Natural killer cell (primary cell): ENCODE measurements at regions not wholly inside any gene's neighbourhood (a gene's known extent, or its start where the extent isn't known, plus 50 kb on each side); places are given as distances from the start of the nearest gene placed in this dataset.

Experiments
- ATAC-seq, 3 donors: fragments of 150-1000 bp in 2 of 3; fragments of 200-7000 bp in 1 of 3; cut with Tn5 transposase; 1 replicate in 1 of 3; 2 replicates in 2 of 3; pipeline ENCODE4 v1.10.0; 2021; ENCODE audit warnings: mild to moderate bottlenecking in 2 of 3, moderate library complexity in 2 of 3
- DNase-seq, 2 donors: peaks; one replicate each; pipeline versions ENCODE4 v3.0.0 to v3.0.0-alpha.2; 2013 to 2021; ENCODE audit warnings: mixed read lengths in 1 of 2
- H3K27ac ChIP-seq: one replicate; pipeline ENCODE4 v1.5.1; 2013; ENCODE audit warnings: mild to moderate bottlenecking, low read length
- H3K27me3 ChIP-seq: one replicate; pipeline ENCODE4 v1.6.1; 2013; ENCODE audit warnings: low read length; ENCODE audit not compliant: control insufficient read depth, insufficient read depth
- H3K36me3 ChIP-seq: one replicate; pipeline ENCODE4 v1.6.1; 2013; ENCODE audit warnings: low read length; ENCODE audit not compliant: control insufficient read depth, insufficient read depth
- H3K4me1 ChIP-seq: one replicate; pipeline ENCODE4 v1.6.1; 2013; ENCODE audit warnings: low read length; ENCODE audit not compliant: control insufficient read depth, insufficient read depth
- H3K4me3 ChIP-seq: one replicate; pipeline ENCODE4 v1.5.1; 2013; ENCODE audit warnings: low read length
- H3K9me3 ChIP-seq: one replicate; pipeline ENCODE4 v1.6.1; 2013; ENCODE audit warnings: low read length; ENCODE audit not compliant: control insufficient read depth, insufficient read depth
- H3K27ac Mint-ChIP-seq, 2 donors: one replicate each; pipeline ENCODE4 v1.8.0; 2022; ENCODE audit warnings: mild to moderate bottlenecking in 2 of 2, mixed read lengths in 2 of 2, moderate library complexity in 1 of 2
- H3K27me3 Mint-ChIP-seq, 2 donors: one replicate each; pipeline ENCODE4 v1.8.0; 2022; ENCODE audit warnings: low read depth in 2 of 2, mixed read lengths in 2 of 2
- H3K36me3 Mint-ChIP-seq: one replicate; pipeline ENCODE4 v1.8.0; 2022; ENCODE audit warnings: mixed read lengths
- H3K4me1 Mint-ChIP-seq, 2 donors: one replicate each; pipeline ENCODE4 v1.8.0; 2022; ENCODE audit warnings: mixed read lengths in 2 of 2
- H3K4me3 Mint-ChIP-seq: one replicate; pipeline ENCODE4 v1.8.0; 2022; ENCODE audit warnings: mild to moderate bottlenecking, moderate library complexity, mixed read lengths
- H3K9me3 Mint-ChIP-seq, 2 donors: one replicate each; pipeline ENCODE4 v1.8.0; 2022; ENCODE audit warnings: mixed read lengths in 2 of 2
- CTCF ChIP-seq: fragments of 200-600 bp; IDR thresholded peaks from one replicate; pipeline ENCODE4 v1.8.0; 2022; ENCODE audit warnings: antibody characterized with exemption
- WGBS: methylation state at CpG from one replicate; pipeline ENCODE4 v1.1.7; 2013; ENCODE audit warnings: missing lambda C conversion rate; ENCODE audit not compliant: insufficient coverage; 5-methylcytosine and 5-hydroxymethylcytosine counted together
- intact Hi-C: fragments of 100-400 bp; cut with micrococcal nuclease; formaldehyde crosslinking; loops from one replicate; pipeline ENCODE4 v1.14.2; 2022

- no peaks in the 10 kb centered on the region for H3K36me3 Mint-ChIP-seq
Observed at GRCh38 chr2:34103437-34103836, 504.3 kb upstream of the FAM98A start.

GRCh38 chr2:34102339-34102738, 503.2 kb upstream of the FAM98A start:
- no peaks in the 10 kb centered on the region for H3K9me3 ChIP-seq
- ATAC-seq (no peak), DNase-seq (no peak)
- Mint-ChIP-seq H3K27ac (no peak overlapping the region), H3K27me3 (no peaks in the 10 kb centered on the region), H3K36me3 (no peaks in the 10 kb centered on the region), H3K9me3 (no peaks in the 10 kb centered on the region), H3K4me3 (no peak overlapping the region), H3K4me1 (no peaks in the 10 kb centered on the region)
- H3K4me3 ChIP-seq: no peak overlapping the region
- no peaks in the 10 kb centered on the region for H3K4me1 ChIP-seq
- no peaks in the 10 kb centered on the region for H3K36me3 ChIP-seq
- no peak overlapping the region for H3K27ac ChIP-seq
- intact Hi-C loops: no loop called here
- no peak for TF ChIP-seq CTCF
- WGBS: 94% methylated on average over 2 of the region's 2 CpGs
- no peaks in the 10 kb centered on the region for H3K27me3 ChIP-seq

More at GRCh38 chr2:34103437-34103836, 504.3 kb upstream of the FAM98A start:
- no peak overlapping the region for H3K4me3 Mint-ChIP-seq
- ATAC-seq (no peak), DNase-seq (no peak)
- no peaks in the 10 kb centered on the region for H3K27me3 ChIP-seq
- H3K27me3 Mint-ChIP-seq: no peaks in the 10 kb centered on the region
- no peaks in the 10 kb centered on the region for H3K4me1 Mint-ChIP-seq
- no peak for TF ChIP-seq CTCF
- no peaks in the 10 kb centered on the region for H3K9me3 Mint-ChIP-seq
- H3K36me3 ChIP-seq: no peaks in the 10 kb centered on the region
- H3K27ac ChIP-seq: no peak overlapping the region
- H3K9me3 ChIP-seq: no peaks in the 10 kb centered on the region
- H3K4me3 ChIP-seq: no peak overlapping the region
- H3K27ac Mint-ChIP-seq: no peak overlapping the region
- intact Hi-C loops: no loop called here
- 68% methylated on average over 2 of the region's 2 CpGs for WGBS
- no peaks in the 10 kb centered on the region for H3K4me1 ChIP-seq

- no peak overlapping the region for H3K27ac Mint-ChIP-seq
- Histone ChIP-seq H3K4me3 (no peak overlapping the region), H3K9me3 (no peaks in the 10 kb centered on the region), H3K27me3 (no peaks in the 10 kb centered on the region), H3K27ac (no peak overlapping the region), H3K4me1 (no peaks in the 10 kb centered on the region), H3K36me3 (no peaks in the 10 kb centered on the region)
- intact Hi-C loops: no loop called here
- WGBS: 80% methylated on average over 2 of the region's 2 CpGs
- H3K9me3 Mint-ChIP-seq: no peaks in the 10 kb centered on the region
- no peak for TF ChIP-seq CTCF
- no peaks in the 10 kb centered on the region for H3K36me3 Mint-ChIP-seq
- no peaks in the 10 kb centered on the region for H3K27me3 Mint-ChIP-seq
- H3K4me3 Mint-ChIP-seq: no peak overlapping the region
- H3K4me1 Mint-ChIP-seq: no peaks in the 10 kb centered on the region
- ATAC-seq: no peak
- no peak for DNase-seq
Observed at GRCh38 chr2:34099377-34099776, 500.3 kb upstream of the FAM98A start.

- WGBS: 43% methylated on average over 2 of the region's 2 CpGs
- ATAC-seq: no peak
- no peaks in the 10 kb centered on the region for H3K9me3 Mint-ChIP-seq
- H3K27me3 ChIP-seq: no peaks in the 10 kb centered on the region
- intact Hi-C loops: no loop called here
- no peaks in the 10 kb centered on the region for H3K27me3 Mint-ChIP-seq
- no peak overlapping the region for H3K27ac Mint-ChIP-seq
- DNase-seq: no peak
- peaks cover 4 to 6% of the 10 kb centered on the region in 2 donors for H3K4me1 Mint-ChIP-seq
- no peaks in the 10 kb centered on the region for H3K9me3 ChIP-seq
- no peak overlapping the region for H3K4me3 Mint-ChIP-seq
- H3K36me3 ChIP-seq: no peaks in the 10 kb centered on the region
- H3K4me1 ChIP-seq: no peaks in the 10 kb centered on the region
- H3K27ac ChIP-seq: no peak overlapping the region
- no peaks in the 10 kb centered on the region for H3K36me3 Mint-ChIP-seq
- H3K4me3 ChIP-seq: no peak overlapping the region
- no peak for TF ChIP-seq CTCF
Observed at GRCh38 chr2:34098256-34098655, 499.2 kb upstream of the FAM98A start.
